CD14-positive monocyte (primary cell): ENCODE measurements at regions not wholly inside any gene's neighbourhood (a gene's known extent, or its start where the extent isn't known, plus 50 kb on each side); places are given as distances from the start of the nearest gene placed in this dataset.

Experiments used
- DNase-seq, 3 donors: peaks; one replicate each; pipeline ENCODE4 v3.0.0-alpha.2; 2011 to 2022
- H2AFZ ChIP-seq: 2 replicates; pipeline ENCODE4 v1.6.0; 2012; ENCODE audit warnings: mild to moderate bottlenecking, low read depth, low read length, inconsistent platforms; ENCODE audit not compliant: insufficient read depth, poor library complexity, severe bottlenecking
- H3K27ac ChIP-seq, 2 donors: 1 replicate in 1 of 2; 2 replicates in 1 of 2; pipeline ENCODE4 v1.5.1; 2012 to 2013; ENCODE audit warnings: low read length in 2 of 2, control low read depth in 1 of 2, inconsistent platforms in 1 of 2, low read depth in 1 of 2, mild to moderate bottlenecking in 1 of 2
- H3K27me3 ChIP-seq, 2 donors: one replicate each; pipeline versions ENCODE4 v1.6.0 to v1.6.1; 2011 to 2013; ENCODE audit warnings: low read length in 2 of 2; ENCODE audit not compliant: control insufficient read depth in 2 of 2, insufficient read depth in 2 of 2
- H3K36me3 ChIP-seq, 2 donors: replicated peaks in 1 of 2; 1 replicate in 1 of 2; 2 replicates in 1 of 2; pipeline versions ENCODE4 v1.5.1 to v1.6.1; 2012 to 2013; ENCODE audit warnings: low read length in 2 of 2, control low read depth in 1 of 2, inconsistent platforms in 1 of 2, mild to moderate bottlenecking in 1 of 2; ENCODE audit not compliant: insufficient read depth in 2 of 2, control insufficient read depth in 1 of 2
- H3K4me1 ChIP-seq, 2 donors: 1 replicate in 1 of 2; 2 replicates in 1 of 2; pipeline versions ENCODE4 v1.5.1 to v1.6.1; 2012 to 2013; ENCODE audit warnings: low read length in 2 of 2, control low read depth in 1 of 2, inconsistent platforms in 1 of 2, mild to moderate bottlenecking in 1 of 2, moderate library complexity in 1 of 2; ENCODE audit not compliant: insufficient read depth in 2 of 2, control insufficient read depth in 1 of 2
- H3K4me2 ChIP-seq: replicated peaks from 2 replicates; pipeline ENCODE3; 2012; ENCODE audit warnings: low read length, moderate library complexity, mild to moderate bottlenecking; ENCODE audit not compliant: poor library complexity, severe bottlenecking; ENCODE audit errors: extremely low read depth
- H3K4me3 ChIP-seq, 3 experiments: fragments of 200-600 bp in 1 of 3; sonication (generic) in 1 of 3; replicated peaks in 1 of 3; 1 replicate in 2 of 3; 2 replicates in 1 of 3; pipeline ENCODE4 v1.5.1; 2011 to 2013; ENCODE audit warnings: low read length in 3 of 3, mild to moderate bottlenecking in 3 of 3, control low read depth in 2 of 3, low read depth in 2 of 3, inconsistent platforms in 1 of 3, moderate library complexity in 1 of 3
- H3K79me2 ChIP-seq: 2 replicates; pipeline ENCODE4 v1.6.0; 2012; ENCODE audit warnings: mild to moderate bottlenecking, control low read depth, inconsistent platforms, low read length, moderate library complexity; ENCODE audit not compliant: insufficient read depth
- H3K9ac ChIP-seq: 2 replicates; pipeline ENCODE4 v1.6.0; 2017; ENCODE audit warnings: low read length, mild to moderate bottlenecking; ENCODE audit not compliant: insufficient read depth, poor library complexity, severe bottlenecking
- H3K9me3 ChIP-seq, 2 donors: replicated peaks in 1 of 2; 1 replicate in 1 of 2; 2 replicates in 1 of 2; pipeline versions ENCODE4 v1.5.1 to v1.6.1; 2012 to 2013; ENCODE audit warnings: low read length in 2 of 2, control low read depth in 1 of 2; ENCODE audit not compliant: control insufficient read depth in 1 of 2, insufficient read depth in 1 of 2
- H4K20me1 ChIP-seq: 2 replicates; pipeline ENCODE4 v1.6.0; 2012; ENCODE audit warnings: mild to moderate bottlenecking, low read length, control low read depth, moderate library complexity; ENCODE audit not compliant: insufficient read depth
- H3K27ac Mint-ChIP-seq, 7 donors: one replicate each; pipeline ENCODE4 v1.8.0; 2020; ENCODE audit warnings: mild to moderate bottlenecking in 7 of 7, mixed read lengths in 7 of 7, moderate library complexity in 6 of 7, inconsistent platforms in 2 of 7
- H3K27me3 Mint-ChIP-seq, 3 donors: one replicate each; pipeline ENCODE4 v1.8.0; 2021 to 2022; ENCODE audit warnings: low read depth in 3 of 3, mild to moderate bottlenecking in 3 of 3, mixed read lengths in 3 of 3, moderate library complexity in 3 of 3, inconsistent platforms in 1 of 3
- H3K36me3 Mint-ChIP-seq, 2 donors: one replicate each; pipeline ENCODE4 v1.8.0; 2020; ENCODE audit warnings: mixed read lengths in 2 of 2, inconsistent platforms in 1 of 2, mild to moderate bottlenecking in 1 of 2
- H3K4me1 Mint-ChIP-seq: one replicate; pipeline ENCODE4 v1.8.0; 2020; ENCODE audit warnings: mild to moderate bottlenecking, mixed read lengths
- H3K4me3 Mint-ChIP-seq, 2 donors: one replicate each; pipeline ENCODE4 v1.8.0; 2020; ENCODE audit warnings: mild to moderate bottlenecking in 2 of 2, mixed read lengths in 2 of 2, moderate library complexity in 1 of 2
- H3K9me3 Mint-ChIP-seq, 7 donors: one replicate each; pipeline ENCODE4 v1.8.0; 2020 to 2022; ENCODE audit warnings: mixed read lengths in 7 of 7, mild to moderate bottlenecking in 6 of 7, moderate library complexity in 6 of 7, inconsistent platforms in 2 of 7
- CTCF ChIP-seq: fragments of 200-600 bp; IDR thresholded peaks from one replicate; pipeline ENCODE4 v1.8.0; 2022; ENCODE audit warnings: antibody characterized with exemption, mild to moderate bottlenecking
- WGBS: methylation state at CpG from one replicate; pipeline ENCODE4 v1.1.5; 2013; ENCODE audit warnings: missing lambda C conversion rate; ENCODE audit not compliant: insufficient coverage; 5-methylcytosine and 5-hydroxymethylcytosine counted together
- intact Hi-C, 2 donors: fragments of 100-400 bp; cut with micrococcal nuclease; formaldehyde crosslinking; loops; one replicate each; pipeline versions ENCODE4 v1.15.0 to v1.15.1; 2023

DNA sequence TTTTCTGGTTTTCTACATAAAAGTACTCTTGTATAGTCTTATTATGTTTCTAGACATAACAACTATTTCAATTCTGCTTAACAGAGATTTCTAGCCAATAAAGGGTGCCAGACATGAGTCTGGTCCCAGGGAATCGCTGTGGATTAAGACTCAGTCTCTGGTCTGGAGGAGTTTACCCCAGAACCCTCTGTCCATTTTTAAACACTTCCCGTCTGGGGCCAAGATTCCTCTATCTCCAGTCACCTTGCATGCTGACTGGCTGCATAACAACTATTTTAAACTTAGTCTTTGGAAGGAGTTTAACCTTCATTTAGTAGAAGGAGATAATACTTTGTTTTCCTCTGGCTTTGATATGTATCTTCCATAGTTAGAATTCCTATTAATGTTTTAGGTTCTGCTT, 163.1 kb upstream of the IFNG-AS1 start:
- H3K27me3 Mint-ChIP-seq: no peaks in the 10 kb centered on the region
- intact Hi-C loops: no loop called here
- H2AFZ ChIP-seq: no peak overlapping the region

GRCh38 chr12:67826946-67827720, 162.1 kb upstream of the IFNG-AS1 start:
- H3K27me3 ChIP-seq: no peaks in the 10 kb centered on the region
- intact Hi-C loops: no loop called here
- WGBS: 83% methylated on average over 1 of the region's 5 CpGs
- Mint-ChIP-seq H3K27ac (no peak overlapping the region), H3K27me3 (no peaks in the 10 kb centered on the region), H3K4me1 (no peaks in the 10 kb centered on the region), H3K36me3 (no peaks in the 10 kb centered on the region), H3K9me3 (peaks cover 0 to 2% (median 0%) of the 10 kb centered on the region in 7 donors), H3K4me3 (no peak overlapping the region)
- no peak overlapping the region for H3K27ac ChIP-seq
- no peaks in the 10 kb centered on the region for H3K79me2 ChIP-seq
- no peak for TF ChIP-seq CTCF
- H3K4me3 ChIP-seq: no peak overlapping the region
- no peaks in the 10 kb centered on the region for H4K20me1 ChIP-seq
- DNase-seq: no peak
- no peaks in the 10 kb centered on the region for H3K9me3 ChIP-seq
- no peaks in the 10 kb centered on the region for H3K4me1 ChIP-seq
- no peaks in the 10 kb centered on the region for H3K36me3 ChIP-seq
- no peak overlapping the region for H3K9ac ChIP-seq
- H2AFZ ChIP-seq: no peak overlapping the region
- H3K4me2 ChIP-seq: no peak overlapping the region

More for the DNA sequence above, 163.1 kb upstream of the IFNG-AS1 start:
- Mint-ChIP-seq H3K36me3 (no peaks in the 10 kb centered on the region), H3K9me3 (peaks cover 0 to 2% (median 0%) of the 10 kb centered on the region in 7 donors), H3K27ac (no peak overlapping the region), H3K4me3 (no peak overlapping the region), H3K4me1 (no peaks in the 10 kb centered on the region)
- no peaks in the 10 kb centered on the region for H3K4me1 ChIP-seq
- DNase-seq: no peak
- WGBS: 100% methylated on average over 1 of the region's 2 CpGs
- H3K4me2 ChIP-seq: no peak overlapping the region
- H3K79me2 ChIP-seq: no peaks in the 10 kb centered on the region
- no peaks in the 10 kb centered on the region for H3K36me3 ChIP-seq
- no peak overlapping the region for H3K27ac ChIP-seq
- H3K9ac ChIP-seq: no peak overlapping the region
- no peaks in the 10 kb centered on the region for H3K27me3 ChIP-seq
- H4K20me1 ChIP-seq: no peaks in the 10 kb centered on the region
- no peak for TF ChIP-seq CTCF
- H3K4me3 ChIP-seq: no peak overlapping the region
- no peaks in the 10 kb centered on the region for H3K9me3 ChIP-seq
